ENCODE measurements at regions not wholly inside any gene's neighbourhood (a gene's known extent, or its start where the extent isn't known, plus 50 kb on each side); places are given as distances from the start of the nearest gene placed in this dataset.

DNA sequence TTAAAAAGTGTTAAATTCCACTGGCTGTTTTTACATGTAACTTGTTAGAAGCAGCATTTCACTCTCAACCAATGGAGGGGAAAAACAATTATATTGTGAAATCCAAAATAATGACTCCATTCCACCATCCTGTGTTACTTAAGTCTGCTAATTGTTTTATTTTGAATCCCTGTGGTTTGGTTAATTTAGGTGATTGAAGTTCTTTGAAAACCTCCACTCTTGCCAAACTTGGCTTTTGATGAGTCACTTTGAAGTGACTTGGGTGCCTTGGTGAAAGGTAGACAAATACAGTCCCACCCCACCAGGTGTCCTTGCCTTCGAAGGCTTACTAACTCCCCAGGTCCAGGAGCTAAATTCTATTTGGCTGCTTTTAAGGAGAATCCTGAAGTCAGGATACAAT, 1303.8 kb upstream of the NRXN1 start:
- H3K36me3 ChIP-seq: no peaks in the 10 kb centered on the region
- TF ChIP-seq, protein P1, sequence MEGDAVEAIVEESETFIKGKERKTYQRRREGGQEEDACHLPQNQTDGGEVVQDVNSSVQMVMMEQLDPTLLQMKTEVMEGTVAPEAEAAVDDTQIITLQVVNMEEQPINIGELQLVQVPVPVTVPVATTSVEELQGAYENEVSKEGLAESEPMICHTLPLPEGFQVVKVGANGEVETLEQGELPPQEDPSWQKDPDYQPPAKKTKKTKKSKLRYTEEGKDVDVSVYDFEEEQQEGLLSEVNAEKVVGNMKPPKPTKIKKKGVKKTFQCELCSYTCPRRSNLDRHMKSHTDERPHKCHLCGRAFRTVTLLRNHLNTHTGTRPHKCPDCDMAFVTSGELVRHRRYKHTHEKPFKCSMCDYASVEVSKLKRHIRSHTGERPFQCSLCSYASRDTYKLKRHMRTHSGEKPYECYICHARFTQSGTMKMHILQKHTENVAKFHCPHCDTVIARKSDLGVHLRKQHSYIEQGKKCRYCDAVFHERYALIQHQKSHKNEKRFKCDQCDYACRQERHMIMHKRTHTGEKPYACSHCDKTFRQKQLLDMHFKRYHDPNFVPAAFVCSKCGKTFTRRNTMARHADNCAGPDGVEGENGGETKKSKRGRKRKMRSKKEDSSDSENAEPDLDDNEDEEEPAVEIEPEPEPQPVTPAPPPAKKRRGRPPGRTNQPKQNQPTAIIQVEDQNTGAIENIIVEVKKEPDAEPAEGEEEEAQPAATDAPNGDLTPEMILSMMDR (IDR thresholded peaks at IDR 0.05): no peak
- no peaks in the 10 kb centered on the region for H3K4me1 ChIP-seq (ENCODE audit: control insufficient read depth in 1 of 2, insufficient read depth in 1 of 2, low read depth in 1 of 2, low read length in 1 of 2)
- H3K27me3 ChIP-seq: no peaks in the 10 kb centered on the region
- no peaks in the 10 kb centered on the region for H3K9me3 ChIP-seq
- H3K27ac ChIP-seq: no peak overlapping the region
- no peak overlapping the region for H3K4me3 ChIP-seq (ENCODE audit: low read depth in 1 of 2, low read length in 1 of 2)

DNA sequence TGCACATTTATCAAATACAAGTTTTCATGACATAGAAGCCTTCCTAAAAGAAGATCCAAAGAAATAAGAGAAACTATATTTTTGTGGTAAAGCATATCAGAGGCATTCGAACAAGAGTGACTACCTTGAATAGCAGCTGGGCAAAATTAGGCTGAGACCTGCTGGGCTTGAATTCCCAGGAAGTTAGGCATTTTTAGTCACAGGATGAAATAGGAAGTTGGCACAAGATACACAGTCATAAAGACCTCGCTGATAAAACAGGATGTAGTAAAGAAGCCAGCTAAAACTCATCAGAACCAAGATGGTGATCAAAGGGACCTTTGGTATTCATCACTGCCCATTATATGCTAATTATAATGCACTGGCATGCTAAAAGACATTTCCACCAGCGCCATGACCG, 1302.3 kb upstream of the NRXN1 start:
- H3K4me3 ChIP-seq (ENCODE audit: low read depth in 1 of 2, low read length in 1 of 2): no peak overlapping the region
- H3K36me3 ChIP-seq: no peaks in the 10 kb centered on the region
- H3K27ac ChIP-seq: no peak overlapping the region
- no peaks in the 10 kb centered on the region for H3K4me1 ChIP-seq (ENCODE audit: control insufficient read depth in 1 of 2, insufficient read depth in 1 of 2, low read depth in 1 of 2, low read length in 1 of 2)
- H3K27me3 ChIP-seq: no peaks in the 10 kb centered on the region
- no peaks in the 10 kb centered on the region for H3K9me3 ChIP-seq
- TF ChIP-seq, protein P1 (IDR thresholded peaks at IDR 0.05): no peak

DNA sequence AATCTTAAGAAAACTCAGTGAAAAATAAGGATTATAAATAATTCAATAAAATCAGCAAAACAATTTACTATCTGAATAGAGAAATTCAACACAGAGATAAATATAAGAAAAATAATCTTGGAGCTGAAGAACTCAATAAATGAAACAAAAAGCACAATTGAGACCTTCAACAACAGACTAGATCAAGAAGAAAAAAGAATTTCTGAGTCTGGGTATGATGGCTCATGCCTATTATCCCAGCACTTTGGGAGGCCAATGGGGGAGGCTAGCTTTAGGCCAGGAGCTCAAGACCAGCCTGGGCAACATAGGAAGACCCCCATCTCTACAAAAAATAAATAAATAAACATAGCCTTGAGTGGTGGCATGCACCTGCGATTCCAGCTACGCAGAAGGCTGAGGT, 1295.7 kb upstream of the NRXN1 start:
- Histone ChIP-seq H3K4me3 (ENCODE audit: low read depth in 1 of 2, low read length in 1 of 2) (no peak overlapping the region), H3K27me3 (no peaks in the 10 kb centered on the region), H3K27ac (no peak overlapping the region), H3K9me3 (no peaks in the 10 kb centered on the region), H3K4me1 (ENCODE audit: control insufficient read depth in 1 of 2, insufficient read depth in 1 of 2, low read depth in 1 of 2, low read length in 1 of 2) (no peaks in the 10 kb centered on the region), H3K36me3 (no peaks in the 10 kb centered on the region)
- TF ChIP-seq, protein P1 (IDR thresholded peaks at IDR 0.05): no peak

DNA sequence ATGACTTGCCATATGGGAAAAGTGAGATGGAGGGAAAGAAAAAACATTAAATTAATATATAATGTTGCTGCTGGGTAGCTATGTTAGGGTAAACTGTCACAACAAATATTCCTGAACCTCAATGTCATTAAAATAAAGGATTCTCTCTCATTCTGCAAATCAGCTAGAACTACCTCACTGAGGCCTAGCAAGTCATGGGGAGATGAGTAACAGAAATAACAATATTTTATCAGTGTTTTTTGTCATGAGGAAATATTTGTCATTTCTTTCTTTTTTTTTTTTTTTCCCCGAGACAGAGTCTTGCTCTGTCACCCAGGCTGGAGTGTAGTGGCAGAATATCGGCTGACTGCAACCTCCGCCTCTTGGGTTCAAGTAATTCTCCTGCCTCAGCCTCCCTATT, 1282.3 kb upstream of the NRXN1 start:
- no peak overlapping the region for H3K27ac ChIP-seq
- TF ChIP-seq, protein P1 (IDR thresholded peaks at IDR 0.05): no peak
- no peak overlapping the region for H3K4me3 ChIP-seq (ENCODE audit: low read depth in 1 of 2, low read length in 1 of 2)
- no peaks in the 10 kb centered on the region for H3K27me3 ChIP-seq
- no peaks in the 10 kb centered on the region for H3K9me3 ChIP-seq
- no peaks in the 10 kb centered on the region for H3K36me3 ChIP-seq
- H3K4me1 ChIP-seq (ENCODE audit: control insufficient read depth in 1 of 2, insufficient read depth in 1 of 2, low read depth in 1 of 2, low read length in 1 of 2): no peaks in the 10 kb centered on the region

DNA sequence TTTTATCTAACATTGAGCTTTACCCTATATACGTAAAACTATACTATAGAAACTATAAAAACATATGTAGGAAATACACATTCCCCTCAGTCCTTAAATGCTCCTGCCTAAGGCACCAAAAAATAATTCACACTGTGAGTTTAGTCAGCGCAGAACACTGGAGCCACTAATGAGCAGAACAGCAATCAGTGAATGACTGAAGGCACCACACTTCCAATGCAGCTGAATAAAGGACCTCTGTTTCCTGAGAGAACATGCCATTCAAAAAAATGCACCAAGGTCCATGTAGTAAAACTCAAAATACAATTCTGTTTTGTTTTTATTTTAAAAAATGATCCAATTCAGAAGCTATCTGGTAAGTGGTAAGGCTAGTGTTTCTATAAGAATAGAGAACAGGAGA, 1280.6 kb upstream of the NRXN1 start:
- Histone ChIP-seq H3K36me3 (no peaks in the 10 kb centered on the region), H3K27ac (no peak overlapping the region), H3K4me1 (ENCODE audit: control insufficient read depth in 1 of 2, insufficient read depth in 1 of 2, low read depth in 1 of 2, low read length in 1 of 2) (no peaks in the 10 kb centered on the region), H3K4me3 (ENCODE audit: low read depth in 1 of 2, low read length in 1 of 2) (no peak overlapping the region), H3K27me3 (no peaks in the 10 kb centered on the region), H3K9me3 (no peaks in the 10 kb centered on the region)
- TF ChIP-seq, protein P1 (IDR thresholded peaks at IDR 0.05): no peak

DNA sequence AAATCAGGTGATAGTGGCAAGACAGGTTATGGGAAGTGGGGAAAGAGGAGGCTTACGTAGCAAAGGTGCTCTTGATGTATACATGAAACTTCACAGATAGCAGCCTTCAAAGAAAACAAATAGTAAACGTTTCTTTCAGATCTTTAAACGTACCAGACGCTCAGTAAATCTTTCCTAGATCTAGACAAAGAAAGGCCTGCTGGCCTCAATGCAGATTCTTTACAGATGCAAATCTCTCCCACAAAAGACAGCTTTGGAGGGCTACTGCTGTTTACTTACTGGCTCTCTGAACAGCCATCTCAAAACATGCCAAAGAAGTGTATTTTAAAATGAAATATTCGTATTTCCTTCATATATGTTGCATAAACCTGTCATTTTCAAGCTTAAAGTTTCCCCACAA, 1279.9 kb upstream of the NRXN1 start:
- TF ChIP-seq, protein P1 (IDR thresholded peaks at IDR 0.05): no peak
- Histone ChIP-seq H3K27ac (no peak overlapping the region), H3K36me3 (no peaks in the 10 kb centered on the region), H3K4me3 (ENCODE audit: low read depth in 1 of 2, low read length in 1 of 2) (no peak overlapping the region), H3K9me3 (no peaks in the 10 kb centered on the region), H3K4me1 (ENCODE audit: control insufficient read depth in 1 of 2, insufficient read depth in 1 of 2, low read depth in 1 of 2, low read length in 1 of 2) (no peaks in the 10 kb centered on the region), H3K27me3 (no peaks in the 10 kb centered on the region)
